Stimulated activated CD4-positive, alpha-beta T cell treated with anti-CD3 and anti-CD28 coated beads, Interleukin-2, amount 100 ng/mL, for 24 hours (primary cell): ENCODE measurements at regions not wholly inside any gene's neighbourhood (a gene's known extent, or its start where the extent isn't known, plus 50 kb on each side); places are given as distances from the start of the nearest gene placed in this dataset.
A peak's percentile ranks its signal among the peaks of the same experiment; 100 is the strongest.

ENCODE experiments used
- DNase-seq, 2 donors: peaks; one replicate each; pipeline ENCODE4 v3.0.0-alpha.2; 2020

- no peak for DNase-seq
These were observed 93.4 kb downstream of the TENT4A start for GRCh38 chr5:6806668-6807067.

- no peak for DNase-seq
These were observed 95.2 kb downstream of the TENT4A start for GRCh38 chr5:6808462-6808861.

GRCh38 chr5:6810641-6811405 is 97.6 kb downstream of the TENT4A start:
- no peak for DNase-seq

GRCh38 chr5:6812091-6812490 is 98.9 kb downstream of the TENT4A start:
- DNase-seq, result no peak

GRCh38 chr5:6812800-6813731 is 99.8 kb downstream of the TENT4A start:
- no peak for DNase-seq

GRCh38 chr5:6814816-6815215 is 101.6 kb downstream of the TENT4A start:
- no peak for DNase-seq

GRCh38 chr5:6818594-6819511 is 105.6 kb downstream of the TENT4A start:
- no peak for DNase-seq

- DNase-seq, result no peak
These were observed 106.3 kb downstream of the TENT4A start for GRCh38 chr5:6819521-6819920.

- DNase-seq, result peak; percentile 54 to 67
These were observed 107.7 kb downstream of the TENT4A start for GRCh38 chr5:6820851-6821479.

GRCh38 chr5:6822068-6822467 is 108.8 kb downstream of the TENT4A start:
- DNase-seq, result no peak

GRCh38 chr5:6822556-6823343 is 109.5 kb downstream of the TENT4A start:
- DNase-seq, result no peak

- DNase-seq, result no peak
These were observed 110.8 kb downstream of the TENT4A start for GRCh38 chr5:6823996-6824395.

- DNase-seq, result no peak
These were observed 112.5 kb downstream of the TENT4A start for GRCh38 chr5:6825678-6826244.

GRCh38 chr5:6826756-6827155 is 113.5 kb downstream of the TENT4A start:
- no peak for DNase-seq

GRCh38 chr5:6827526-6828219 is 114.4 kb downstream of the TENT4A start:
- DNase-seq, result peak; percentile 31 to 54

GRCh38 chr5:6829150-6829784 is 116.0 kb downstream of the TENT4A start:
- peak; percentile 57 to 58 for DNase-seq

GRCh38 chr5:6830643-6831239 is 117.5 kb downstream of the TENT4A start:
- no peak for DNase-seq

GRCh38 chr5:6831678-6832671 is 118.7 kb downstream of the TENT4A start:
- no peak for DNase-seq
